Parathyroid adenoma (tissue), 2 donors: ENCODE measurements at regions not wholly inside any gene's neighbourhood (a gene's known extent, or its start where the extent isn't known, plus 50 kb on each side); places are given as distances from the start of the nearest gene placed in this dataset.

Experiments used
- H2AFZ ChIP-seq: fragments of 300-600 bp; sonication (generic); one replicate; pipeline ENCODE4 v1.7.0; 2017; ENCODE audit warnings: antibody characterized with exemption, mild to moderate bottlenecking
- H3K27ac ChIP-seq: fragments of 300-600 bp; sonication (generic); one replicate; pipeline ENCODE4 v1.7.0; 2017
- H3K27me3 ChIP-seq: fragments of 300-600 bp; sonication (generic); one replicate; pipeline ENCODE4 v1.7.0; 2017; ENCODE audit warnings: low read length; ENCODE audit not compliant: control insufficient read depth, insufficient read depth
- H3K36me3 ChIP-seq: fragments of 300-600 bp; sonication (generic); one replicate; pipeline ENCODE4 v1.7.0; 2017; ENCODE audit warnings: low read length; ENCODE audit not compliant: control insufficient read depth, insufficient read depth
- H3K4me1 ChIP-seq: fragments of 300-600 bp; sonication (generic); one replicate; pipeline ENCODE4 v1.7.0; 2017; ENCODE audit warnings: control low read depth
- H3K4me2 ChIP-seq: fragments of 300-600 bp; sonication (generic); one replicate; pipeline ENCODE4 v1.7.0; 2017; ENCODE audit warnings: low read length
- H3K4me3 ChIP-seq: fragments of 300-600 bp; sonication (generic); one replicate; pipeline ENCODE4 v1.7.0; 2017; ENCODE audit warnings: low read depth, low read length
- H3K79me2 ChIP-seq: fragments of 300-600 bp; sonication (generic); one replicate; pipeline ENCODE4 v1.7.0; 2017; ENCODE audit warnings: control low read depth
- H3K9ac ChIP-seq: fragments of 300-600 bp; sonication (generic); one replicate; pipeline ENCODE4 v1.7.0; 2017; ENCODE audit warnings: mild to moderate bottlenecking
- H3K9me3 ChIP-seq: fragments of 300-600 bp; sonication (generic); one replicate; pipeline ENCODE4 v1.7.0; 2017; ENCODE audit warnings: low read length; ENCODE audit not compliant: control insufficient read depth
- CTCF ChIP-seq: fragments of 300-600 bp; sonication (generic); IDR thresholded peaks from one replicate; pipeline ENCODE4 v1.7.0; 2017; ENCODE audit warnings: antibody characterized with exemption, mild to moderate bottlenecking
- donor health status: primary hyperparathyroidism.

- H3K79me2 ChIP-seq = no peaks in the 10 kb centered on the region
- H3K27me3 ChIP-seq = no peaks in the 10 kb centered on the region
- H3K36me3 ChIP-seq = no peaks in the 10 kb centered on the region
- H3K4me1 ChIP-seq = no peaks in the 10 kb centered on the region
- no peak for TF ChIP-seq CTCF
- no peak overlapping the region for H2AFZ ChIP-seq
- H3K9ac ChIP-seq = no peak overlapping the region
- H3K27ac ChIP-seq = no peak overlapping the region
- H3K4me3 ChIP-seq = no peak overlapping the region
- H3K4me2 ChIP-seq = peak overlapping the region; percentile 32
- H3K9me3 ChIP-seq = no peaks in the 10 kb centered on the region
Observed at GRCh38 chr5:58260243-58260642, 199.6 kb downstream of the PLK2 start.

DNA sequence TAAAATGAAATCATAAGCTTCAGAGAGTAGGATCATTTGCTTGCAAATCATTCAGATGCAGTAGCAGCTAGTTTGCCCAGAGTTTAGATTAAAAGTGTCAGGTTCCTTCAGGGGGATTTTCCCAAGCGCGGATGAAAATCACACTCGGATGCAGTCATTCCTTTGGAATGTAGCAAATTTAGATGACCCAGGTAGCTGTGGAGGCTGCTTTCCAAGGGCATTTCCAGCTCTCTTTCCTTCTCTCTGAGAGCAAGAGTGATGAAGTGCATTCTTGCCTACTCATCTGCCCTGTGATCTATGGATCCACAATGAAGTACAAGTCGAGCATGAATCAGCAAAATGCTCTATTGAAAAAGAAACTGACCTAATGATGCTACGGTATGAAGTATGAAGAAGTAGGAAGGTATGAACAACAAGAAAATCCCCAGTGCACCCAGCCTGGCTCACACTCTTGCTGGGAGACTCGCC, 200.2 kb downstream of the PLK2 start:
- Histone ChIP-seq H2AFZ (peak overlapping the region; percentile 13), H3K9me3 (no peaks in the 10 kb centered on the region), H3K4me1 (no peaks in the 10 kb centered on the region), H3K36me3 (no peaks in the 10 kb centered on the region), H3K9ac (no peak overlapping the region), H3K79me2 (no peaks in the 10 kb centered on the region), H3K27me3 (no peaks in the 10 kb centered on the region), H3K27ac (no peak overlapping the region), H3K4me2 (peak overlapping the region; percentile 32), H3K4me3 (peak overlapping the region; percentile 17)
- no peak for TF ChIP-seq CTCF

DNA sequence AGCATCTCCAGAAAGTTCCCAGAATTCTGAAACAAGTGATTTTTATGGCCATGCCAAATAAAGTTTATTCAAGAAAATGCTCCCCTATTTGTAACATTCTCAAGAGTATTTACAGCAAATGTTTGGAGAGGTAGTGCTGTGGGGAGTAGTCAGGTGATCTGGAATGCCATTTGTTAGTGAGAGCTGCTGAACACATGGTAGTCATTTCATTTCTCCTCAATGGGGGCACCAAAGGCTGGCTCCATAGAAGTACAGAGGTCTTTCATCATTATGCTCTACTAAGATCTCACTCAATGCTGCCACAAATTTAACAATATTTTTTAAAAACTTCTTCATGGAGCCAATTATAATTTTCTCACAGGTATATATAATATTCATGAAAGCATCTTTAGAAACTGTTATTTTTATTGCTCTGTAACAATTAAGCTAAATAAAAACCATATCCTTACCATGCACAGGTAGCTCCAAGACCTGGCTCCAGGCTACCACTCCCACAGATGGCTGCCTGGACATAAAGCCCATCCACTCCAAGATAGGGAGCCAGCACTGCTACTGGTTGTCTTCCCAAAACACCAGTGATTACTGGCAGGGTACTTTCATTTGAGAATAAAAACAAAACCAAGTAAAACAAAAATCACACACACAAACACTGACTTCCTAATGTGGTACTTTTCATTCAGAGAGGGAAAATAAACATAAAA, 200.8 kb downstream of the PLK2 start:
- Histone ChIP-seq H3K9ac (no peak overlapping the region), H3K36me3 (no peaks in the 10 kb centered on the region), H3K4me3 (no peak overlapping the region), H3K27ac (no peak overlapping the region), H3K27me3 (no peaks in the 10 kb centered on the region), H3K4me2 (peak overlapping the region; percentile 32), H3K4me1 (no peaks in the 10 kb centered on the region), H2AFZ (peak overlapping the region; percentile 13), H3K9me3 (no peaks in the 10 kb centered on the region), H3K79me2 (no peaks in the 10 kb centered on the region)
- no peak for TF ChIP-seq CTCF

GRCh38 chr5:58255970-58256369, 203.9 kb downstream of the PLK2 start:
- no peak overlapping the region for H2AFZ ChIP-seq
- H3K27ac ChIP-seq = no peak overlapping the region
- no peaks in the 10 kb centered on the region for H3K27me3 ChIP-seq
- no peaks in the 10 kb centered on the region for H3K9me3 ChIP-seq
- no peak overlapping the region for H3K4me2 ChIP-seq
- H3K9ac ChIP-seq = no peak overlapping the region
- no peak overlapping the region for H3K4me3 ChIP-seq
- H3K36me3 ChIP-seq = no peaks in the 10 kb centered on the region
- H3K79me2 ChIP-seq = no peaks in the 10 kb centered on the region
- no peaks in the 10 kb centered on the region for H3K4me1 ChIP-seq
- TF ChIP-seq CTCF = no peak

DNA sequence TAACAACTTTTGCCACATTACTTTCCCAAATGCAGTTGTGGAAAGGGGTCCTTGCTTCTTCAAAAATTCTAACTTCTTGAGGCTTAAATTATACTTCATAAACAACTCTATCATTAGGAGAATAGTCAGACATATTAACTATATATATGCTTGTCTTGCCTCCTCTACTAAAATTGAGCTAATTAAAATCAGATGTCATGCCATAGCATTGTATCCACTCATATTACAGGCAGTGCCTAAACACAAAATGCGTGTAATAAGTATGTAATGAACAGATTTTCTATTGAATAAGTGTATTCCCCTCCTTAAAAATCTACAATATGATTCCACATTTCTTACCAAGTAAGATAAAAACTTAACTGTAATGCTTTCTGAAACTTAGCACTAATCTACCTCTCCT, 204.5 kb downstream of the PLK2 start:
- Histone ChIP-seq H3K4me1 (no peaks in the 10 kb centered on the region), H3K36me3 (no peaks in the 10 kb centered on the region), H3K27me3 (no peaks in the 10 kb centered on the region), H3K4me3 (no peak overlapping the region), H3K9me3 (no peaks in the 10 kb centered on the region), H3K27ac (no peak overlapping the region), H3K4me2 (no peak overlapping the region), H2AFZ (no peak overlapping the region), H3K9ac (no peak overlapping the region), H3K79me2 (no peaks in the 10 kb centered on the region)
- TF ChIP-seq CTCF = no peak
